GM18870 (cell line): ENCODE measurements at regions not wholly inside any gene's neighbourhood (a gene's known extent, or its start where the extent isn't known, plus 50 kb on each side); places are given as distances from the start of the nearest gene placed in this dataset.

Experiments used
- ATAC-seq: cut with Tn5 transposase; IDR thresholded peaks from one replicate; pipeline ENCODE4 v1.9.1; 2021; ENCODE audit warnings: moderate library complexity; ENCODE audit not compliant: unreplicated experiment

- no peak for ATAC-seq
Measured at GRCh38 chr12:92003701-92004100, 141.9 kb downstream of the BTG1 start.

GRCh38 chr12:92002673-92003382, 142.8 kb downstream of the BTG1 start:
- no peak for ATAC-seq

- no peak for ATAC-seq
Measured at GRCh38 chr12:92002195-92002649, 143.4 kb downstream of the BTG1 start.

GRCh38 chr12:92000597-92000996, 145.0 kb downstream of the BTG1 start:
- ATAC-seq = no peak

- ATAC-seq = no peak
Measured at GRCh38 chr12:91999823-92000222, 145.8 kb downstream of the BTG1 start.

GRCh38 chr12:91998316-91998715, 147.3 kb downstream of the BTG1 start:
- ATAC-seq = no peak

GRCh38 chr12:91994208-91994797, 151.3 kb downstream of the BTG1 start:
- ATAC-seq = no peak

- no peak for ATAC-seq
Measured at GRCh38 chr12:91993287-91994017, 152.2 kb downstream of the BTG1 start.

- no peak for ATAC-seq
Measured at GRCh38 chr12:91991399-91992187, 154.1 kb downstream of the BTG1 start.

GRCh38 chr12:91990525-91990924, 155.1 kb downstream of the BTG1 start:
- ATAC-seq = no peak

- ATAC-seq = no peak
Measured at GRCh38 chr12:91989143-91989542, 156.5 kb downstream of the BTG1 start.

GRCh38 chr12:91988086-91988923, 157.3 kb downstream of the BTG1 start:
- ATAC-seq = no peak

- no peak for ATAC-seq
Measured at GRCh38 chr12:91986084-91986483, 159.6 kb downstream of the BTG1 start.

- ATAC-seq = no peak
Measured at GRCh38 chr12:91985002-91985787, 160.5 kb downstream of the BTG1 start.

GRCh38 chr12:91984556-91984955, 161.1 kb downstream of the BTG1 start:
- ATAC-seq = no peak

- ATAC-seq = no peak
Measured at GRCh38 chr12:91983935-91984334, 161.7 kb downstream of the BTG1 start.

- no peak for ATAC-seq
Measured at GRCh38 chr12:91982946-91983345, 162.7 kb downstream of the BTG1 start.

GRCh38 chr12:91980389-91980821, 165.2 kb downstream of the BTG1 start:
- no peak for ATAC-seq

GRCh38 chr12:91978143-91978542, 167.5 kb downstream of the BTG1 start:
- ATAC-seq = no peak
